ENCODE measurements at regions not wholly inside any gene's neighbourhood (a gene's known extent, or its start where the extent isn't known, plus 50 kb on each side); places are given as distances from the start of the nearest gene placed in this dataset.

DNA sequence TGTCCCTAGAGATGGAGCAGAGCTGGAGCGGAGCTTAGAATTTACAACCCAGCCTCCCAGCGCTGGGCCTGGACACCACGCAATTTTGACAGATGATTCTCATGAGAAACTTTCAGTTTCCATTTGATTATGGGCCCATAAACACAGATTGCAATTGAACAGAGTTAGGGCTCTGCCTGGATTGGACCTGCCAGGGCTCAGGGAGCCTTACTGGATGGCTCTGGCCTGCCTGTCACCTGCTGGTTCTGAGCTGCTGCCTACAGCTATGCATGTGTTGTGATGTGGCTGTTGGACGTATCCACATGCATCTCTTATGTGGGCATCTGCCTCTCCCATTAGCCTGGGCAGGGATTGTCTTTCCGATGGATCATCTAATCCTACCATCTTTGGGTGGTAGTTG is 73.4 kb upstream of the SDK2 start:
- no peaks in the 10 kb centered on the region for H3K9me3 Mint-ChIP-seq
- no peak for ATAC-seq
- H3K27ac Mint-ChIP-seq: no peak overlapping the region
- H3K4me1 Mint-ChIP-seq: peaks cover 35% of the 10 kb centered on the region
- H3K4me3 Mint-ChIP-seq: no peak overlapping the region
- H3K27me3 Mint-ChIP-seq: no peaks in the 10 kb centered on the region
- DNase-seq: no peak

DNA sequence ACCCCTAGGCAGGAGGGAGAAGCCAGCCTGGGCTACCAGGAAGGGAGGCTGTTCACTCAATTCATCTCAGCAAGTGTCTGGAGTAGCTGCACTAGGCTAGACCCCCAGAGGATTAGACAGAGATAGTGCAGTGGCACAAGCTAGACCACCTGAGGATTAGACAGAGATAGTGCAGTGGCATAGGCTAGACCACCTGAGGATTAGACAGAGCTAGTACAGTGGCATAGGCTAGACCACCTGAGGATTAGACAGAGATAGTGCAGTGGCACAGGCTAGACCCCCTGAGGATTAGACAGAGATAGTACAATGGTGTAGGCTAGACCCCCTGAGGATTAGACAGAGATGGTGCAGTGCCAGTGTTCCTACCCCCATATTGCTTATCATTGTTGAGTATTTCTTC is 74.1 kb upstream of the SDK2 start:
- Mint-ChIP-seq H3K4me1 (peaks cover 42% of the 10 kb centered on the region), H3K27ac (no peak overlapping the region), H3K9me3 (no peaks in the 10 kb centered on the region), H3K4me3 (no peak overlapping the region), H3K27me3 (no peaks in the 10 kb centered on the region)
- no peak for ATAC-seq
- DNase-seq: no peak

DNA sequence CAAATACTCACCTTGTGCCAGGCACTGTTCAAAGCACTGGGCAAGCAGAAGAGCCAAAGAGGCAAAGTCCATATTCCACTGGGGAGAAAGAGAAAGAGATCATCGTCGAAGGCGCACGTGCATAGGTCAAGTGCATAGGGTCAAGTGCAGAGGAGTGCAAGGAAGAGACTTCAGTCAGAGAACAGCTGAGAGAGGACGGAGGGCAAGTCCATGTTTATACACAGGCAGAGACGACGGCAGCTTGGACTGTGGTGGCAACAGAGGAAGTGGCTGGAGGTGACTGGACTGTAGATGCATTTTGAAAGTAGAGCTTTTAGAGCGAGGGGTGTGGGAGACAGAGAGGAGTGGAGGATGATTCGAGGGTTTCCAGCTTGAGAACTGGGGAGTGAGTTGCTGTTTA is 74.7 kb upstream of the SDK2 start:
- no peak for ATAC-seq
- H3K4me1 Mint-ChIP-seq: peaks cover 48% of the 10 kb centered on the region
- H3K27me3 Mint-ChIP-seq: no peaks in the 10 kb centered on the region
- H3K4me3 Mint-ChIP-seq: no peak overlapping the region
- H3K27ac Mint-ChIP-seq: no peak overlapping the region
- DNase-seq: no peak
- H3K9me3 Mint-ChIP-seq: no peaks in the 10 kb centered on the region

DNA sequence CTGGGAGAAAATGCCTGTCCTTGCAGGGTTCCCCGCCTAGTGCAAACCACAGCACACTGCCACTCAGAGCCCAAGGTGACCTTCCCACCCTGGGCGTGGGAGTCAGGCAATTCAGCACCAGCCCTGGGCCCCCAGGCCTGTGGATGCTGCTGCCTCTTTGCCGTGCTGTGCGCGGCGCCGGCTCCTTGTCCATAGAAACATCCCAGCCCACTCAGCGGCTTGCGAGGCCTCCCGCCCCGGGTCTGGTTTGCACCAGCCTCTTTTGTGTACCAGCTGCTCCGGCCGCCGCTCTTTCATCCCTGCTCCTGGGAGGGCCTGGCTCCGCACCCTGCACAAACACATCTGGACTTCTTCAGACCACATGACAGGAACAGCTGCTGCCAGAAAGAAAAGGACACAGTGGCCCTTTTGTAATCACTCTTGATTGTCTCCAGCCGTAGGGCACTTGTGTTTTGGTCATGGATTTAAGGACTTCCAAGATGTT is 75.4 kb upstream of the SDK2 start:
- Mint-ChIP-seq H3K27ac (peak overlapping the region in 1 of 2 donors; percentile 61), H3K4me3 (no peak overlapping the region), H3K27me3 (no peaks in the 10 kb centered on the region), H3K9me3 (no peaks in the 10 kb centered on the region), H3K4me1 (peaks cover 55% of the 10 kb centered on the region)
- DNase-seq: no peak
- ATAC-seq: no peak

DNA sequence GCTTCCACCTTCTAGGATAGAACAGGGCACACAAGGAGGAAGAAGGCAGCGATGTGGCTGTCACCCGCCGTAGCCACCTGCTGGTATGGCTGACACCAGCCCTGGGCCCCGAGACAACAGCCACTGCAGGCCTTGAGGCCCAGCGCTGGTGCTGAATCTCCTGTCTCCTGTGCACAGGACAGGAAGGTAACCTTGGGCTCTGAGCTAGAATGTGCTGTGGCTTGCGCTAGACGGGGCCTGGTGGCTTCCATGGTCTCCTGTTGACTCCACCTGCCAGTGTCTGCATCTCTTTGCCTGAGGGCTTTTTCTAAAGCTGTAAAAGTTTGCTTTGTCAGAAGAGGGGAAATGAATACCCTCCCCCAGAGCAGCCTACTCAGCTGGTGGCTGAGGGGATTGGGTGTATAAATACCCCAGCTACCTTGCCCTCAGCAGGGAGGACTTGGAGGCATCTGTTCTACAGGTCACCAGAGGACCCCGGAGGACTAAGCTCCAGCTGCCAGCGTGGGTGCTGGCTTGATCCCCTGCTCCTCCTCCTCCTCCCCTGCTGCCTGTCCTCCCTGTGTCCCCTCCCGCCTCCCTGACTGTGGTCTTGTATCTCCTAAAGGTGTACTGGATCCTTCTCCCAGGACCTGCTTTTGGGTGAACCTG is 76.1 kb upstream of the SDK2 start:
- Mint-ChIP-seq H3K27me3 (no peaks in the 10 kb centered on the region), H3K9me3 (no peaks in the 10 kb centered on the region), H3K4me1 (peaks cover 55% of the 10 kb centered on the region), H3K4me3 (no peak overlapping the region), H3K27ac (peak overlapping the region in 1 of 2 donors; percentile 48)
- no peak for ATAC-seq
- peak in 1 of 2 donors; percentile 22 for DNase-seq

DNA sequence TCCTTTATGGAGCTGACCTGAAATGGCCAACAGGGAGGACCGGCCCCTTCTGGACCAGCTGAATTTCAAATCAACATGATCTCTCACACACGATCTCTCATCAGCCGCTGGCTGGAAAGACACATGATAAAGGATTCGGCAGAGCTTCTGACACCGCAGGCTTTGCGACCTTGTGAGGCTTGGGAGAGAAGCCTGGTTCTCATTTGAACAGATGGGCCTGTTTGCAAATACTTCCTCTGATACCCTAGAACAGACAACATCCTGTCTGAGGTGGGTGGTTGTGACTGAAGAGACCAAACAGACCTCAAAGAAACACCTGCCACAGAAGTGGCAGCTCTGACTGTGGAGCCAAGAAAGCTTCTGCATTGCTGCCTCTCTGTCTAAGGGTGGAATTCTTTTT is 77.9 kb upstream of the SDK2 start:
- H3K9me3 Mint-ChIP-seq: no peaks in the 10 kb centered on the region
- H3K27me3 Mint-ChIP-seq: no peaks in the 10 kb centered on the region
- peaks cover 55% of the 10 kb centered on the region for H3K4me1 Mint-ChIP-seq
- no peak overlapping the region for H3K4me3 Mint-ChIP-seq
- H3K27ac Mint-ChIP-seq: peak overlapping the region; percentile 58 to 93
- peak; percentile 28 to 45 for DNase-seq
- ATAC-seq: peak; percentile 93

DNA sequence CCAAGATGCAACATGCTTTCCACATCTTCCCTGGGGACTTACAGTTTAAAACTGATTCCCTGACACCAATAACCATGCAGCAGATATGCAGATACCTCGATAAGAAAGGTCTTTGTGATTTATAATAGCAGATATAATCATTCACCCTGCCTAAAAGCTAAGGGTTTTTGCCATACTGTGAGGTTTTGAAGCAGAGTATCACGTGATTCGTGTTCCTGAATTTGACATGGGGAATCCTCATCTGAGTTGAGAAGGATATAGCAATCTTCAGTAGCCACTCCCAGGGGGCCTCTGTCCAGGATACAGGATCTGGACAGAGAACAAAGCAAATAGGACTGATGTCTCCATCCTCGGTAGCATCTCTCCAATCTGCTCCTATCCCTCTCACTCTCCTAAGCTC is 79.1 kb upstream of the SDK2 start:
- peaks cover 55% of the 10 kb centered on the region for H3K4me1 Mint-ChIP-seq
- no peaks in the 10 kb centered on the region for H3K9me3 Mint-ChIP-seq
- H3K4me3 Mint-ChIP-seq: no peak overlapping the region
- ATAC-seq (no peak), DNase-seq (no peak)
- peak overlapping the region in 1 of 2 donors; percentile 30 for H3K27ac Mint-ChIP-seq
- no peaks in the 10 kb centered on the region for H3K27me3 Mint-ChIP-seq

DNA sequence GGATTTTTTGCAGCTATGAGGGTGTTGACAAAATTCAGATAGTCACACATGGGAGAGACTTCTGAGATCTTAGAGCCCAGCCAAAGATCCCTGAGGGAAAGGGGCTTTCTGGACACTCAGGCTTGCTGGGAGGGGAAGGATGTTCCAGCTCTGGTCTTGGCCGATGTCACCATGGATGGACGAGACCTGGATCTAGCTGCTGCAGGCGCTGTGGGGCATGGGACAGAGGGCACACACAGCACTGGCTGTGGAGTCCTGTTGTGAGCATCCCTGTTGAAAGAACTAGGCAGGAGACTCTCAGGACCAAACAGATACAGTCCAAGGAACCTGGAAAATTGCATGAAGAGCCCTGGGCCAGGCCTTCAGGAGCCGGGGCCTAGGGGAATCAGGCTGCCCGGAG is 80.1 kb upstream of the SDK2 start:
- ATAC-seq (no peak), DNase-seq (no peak)
- Mint-ChIP-seq H3K27me3 (no peaks in the 10 kb centered on the region), H3K4me3 (no peak overlapping the region), H3K9me3 (peaks cover 0 to 4% of the 10 kb centered on the region in 2 donors), H3K27ac (no peak overlapping the region), H3K4me1 (peaks cover 53% of the 10 kb centered on the region)

DNA sequence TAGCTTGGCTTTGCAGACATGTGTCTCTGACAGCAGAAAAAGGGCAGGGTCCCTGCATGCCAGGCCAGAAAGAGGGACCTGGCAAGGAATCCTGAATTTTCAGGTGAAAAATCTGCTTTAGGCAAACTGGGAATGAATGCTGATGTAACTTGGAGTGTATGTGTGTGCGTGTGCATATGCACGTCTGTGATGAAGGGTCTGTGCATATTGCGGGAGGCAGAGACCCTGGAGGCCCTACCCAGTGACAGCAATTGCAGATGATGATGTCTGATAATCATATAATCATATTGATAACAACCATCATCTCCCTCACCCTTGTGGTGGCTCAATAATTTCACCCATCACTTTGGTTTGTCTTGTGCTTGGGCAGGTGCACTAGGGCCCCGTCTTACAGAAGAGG is 80.7 kb upstream of the SDK2 start:
- no peak overlapping the region for H3K27ac Mint-ChIP-seq
- peaks cover 0 to 7% of the 10 kb centered on the region in 2 donors for H3K9me3 Mint-ChIP-seq

DNA sequence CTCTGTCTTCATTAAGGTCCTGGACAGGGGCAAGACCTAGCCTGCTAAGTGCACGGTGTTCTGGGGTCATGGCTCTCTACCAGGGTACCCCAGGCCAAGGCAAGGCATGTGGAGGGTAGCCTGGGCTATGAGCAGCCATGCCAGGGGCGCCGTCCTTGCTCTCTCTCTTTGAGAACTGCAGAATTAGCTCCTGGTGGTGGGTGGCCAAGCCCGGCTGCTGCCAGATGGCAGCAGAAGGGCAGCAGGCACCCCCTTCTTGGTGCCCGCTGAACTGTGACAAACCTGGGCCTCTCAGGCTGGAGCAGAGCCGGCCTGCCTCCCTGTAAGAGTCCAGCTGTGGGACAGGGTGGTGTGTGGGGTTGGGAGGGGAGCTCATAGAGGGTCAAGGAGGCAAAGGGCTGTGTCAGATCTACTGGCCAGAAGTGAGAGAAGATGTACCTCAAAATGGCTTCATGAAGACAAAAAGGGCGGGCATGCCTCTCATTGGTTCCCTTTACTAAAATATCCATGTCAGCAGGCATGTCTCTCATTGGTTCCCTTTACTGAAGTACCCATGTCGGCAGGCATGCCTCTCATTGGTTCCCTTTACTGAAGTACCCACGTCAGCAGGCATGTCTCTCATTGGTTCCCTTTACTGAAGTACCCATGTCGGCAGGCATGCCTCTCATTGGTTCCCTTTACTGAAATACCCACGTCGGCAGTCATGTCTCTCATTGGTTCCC is 81.7 kb upstream of the SDK2 start:
- no peak for DNase-seq
- H3K9me3 Mint-ChIP-seq: peaks cover 2 to 16% of the 10 kb centered on the region in 2 donors
- ATAC-seq: no peak
- no peak overlapping the region for H3K27ac Mint-ChIP-seq
- H3K27me3 Mint-ChIP-seq: no peaks in the 10 kb centered on the region
- no peak overlapping the region for H3K4me3 Mint-ChIP-seq
- H3K4me1 Mint-ChIP-seq: peaks cover 39% of the 10 kb centered on the region

More for the DNA sequence above, 80.7 kb upstream of the SDK2 start:
- no peak for ATAC-seq
- Mint-ChIP-seq H3K4me1 (peaks cover 49% of the 10 kb centered on the region), H3K4me3 (no peak overlapping the region), H3K27me3 (no peaks in the 10 kb centered on the region)
- DNase-seq: no peak

DNA sequence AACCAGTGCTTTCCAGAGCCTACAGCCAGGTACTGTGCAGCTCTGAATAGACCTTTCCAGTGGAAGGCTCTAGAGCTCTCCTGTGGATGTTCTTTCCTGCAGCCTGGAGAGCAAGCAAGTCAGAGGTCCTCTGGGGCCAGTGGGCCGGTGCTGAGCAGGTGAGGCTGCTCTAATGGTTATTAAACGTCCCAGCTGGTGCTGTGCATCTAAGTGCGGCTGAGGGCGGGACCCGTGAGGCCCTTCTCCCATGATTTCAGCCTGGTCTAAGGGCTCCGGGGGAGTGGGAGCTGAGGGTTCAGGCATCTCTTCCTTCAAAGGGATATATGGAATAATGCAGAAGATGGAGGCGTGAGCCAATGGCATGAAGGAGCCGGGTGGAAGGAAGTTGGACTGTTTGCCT is 83.7 kb upstream of the SDK2 start:
- no peak for DNase-seq
- H3K4me1 Mint-ChIP-seq: peaks cover 23% of the 10 kb centered on the region
- no peak for ATAC-seq
- H3K27ac Mint-ChIP-seq: no peak overlapping the region
- no peaks in the 10 kb centered on the region for H3K27me3 Mint-ChIP-seq
- H3K9me3 Mint-ChIP-seq: peaks cover 9 to 24% of the 10 kb centered on the region in 2 donors
- H3K4me3 Mint-ChIP-seq: no peak overlapping the region

DNA sequence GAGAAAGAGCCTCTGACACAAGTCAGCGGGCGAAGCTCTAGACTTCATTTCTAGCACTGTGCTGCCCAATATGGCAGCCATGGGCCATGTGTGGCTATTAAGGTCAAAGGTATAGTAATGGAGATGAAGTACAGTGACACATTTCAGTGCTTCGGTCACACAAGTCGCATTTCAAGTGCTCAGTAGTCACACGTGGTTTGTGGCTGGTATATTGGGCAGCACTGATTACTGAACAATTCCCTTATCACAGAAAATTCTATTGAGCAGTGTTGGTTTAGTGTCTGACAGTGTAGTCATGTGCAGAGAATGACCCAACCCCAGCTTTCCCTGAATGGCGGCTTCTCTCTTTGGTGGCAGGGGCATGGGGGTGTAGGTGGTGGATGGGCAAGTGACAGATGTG is 84.9 kb upstream of the SDK2 start:
- Mint-ChIP-seq H3K9me3 (peaks cover 9 to 24% of the 10 kb centered on the region in 2 donors), H3K4me1 (peaks cover 11% of the 10 kb centered on the region), H3K27me3 (no peaks in the 10 kb centered on the region), H3K4me3 (no peak overlapping the region), H3K27ac (peak overlapping the region in 1 of 2 donors; percentile 78)
- DNase-seq (no peak), ATAC-seq (peak; percentile 74)

DNA sequence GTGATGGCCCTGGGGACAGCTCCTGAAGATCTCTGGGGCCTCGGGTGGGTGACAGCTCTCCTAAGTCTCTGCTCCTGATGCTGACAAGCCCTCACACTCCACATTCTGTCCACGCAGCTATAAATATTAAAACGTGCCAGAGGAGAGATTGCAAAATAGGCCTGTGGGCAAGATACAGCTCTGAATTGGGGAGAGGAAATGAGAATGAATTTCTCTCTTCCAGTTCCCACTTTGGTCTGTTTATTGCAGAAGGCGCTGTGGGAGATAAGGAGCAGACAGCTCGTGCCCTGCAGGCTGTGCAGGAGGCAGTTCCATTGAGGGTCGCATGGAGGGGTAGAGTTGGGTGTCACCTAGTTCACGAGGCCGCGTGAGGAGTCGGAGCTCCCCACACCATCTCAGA is 87.5 kb upstream of the SDK2 start:
- Mint-ChIP-seq H3K4me3 (no peak overlapping the region), H3K27me3 (no peaks in the 10 kb centered on the region), H3K9me3 (peaks cover 9 to 24% of the 10 kb centered on the region in 2 donors), H3K27ac (no peak overlapping the region), H3K4me1 (peaks cover 6% of the 10 kb centered on the region)
- DNase-seq (no peak), ATAC-seq (no peak)

DNA sequence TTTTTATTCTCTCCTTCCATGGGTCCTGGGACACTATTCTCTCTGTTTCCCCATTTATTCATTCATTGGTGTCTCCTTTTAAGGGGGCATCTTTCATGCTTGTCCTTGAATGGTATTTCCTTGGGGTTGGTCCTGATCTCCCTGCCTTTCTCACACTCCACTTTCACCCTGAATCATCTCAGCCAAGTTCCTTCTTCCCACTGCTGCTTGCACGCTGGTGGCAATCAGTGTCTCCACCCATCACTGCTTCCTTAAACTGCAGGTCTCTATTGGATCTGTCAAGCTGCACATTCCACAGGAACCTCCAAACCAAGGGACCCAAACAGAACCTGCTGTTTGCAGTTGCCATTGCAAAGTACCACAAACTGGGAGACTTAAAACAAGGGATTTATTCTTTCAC is 89.3 kb upstream of the SDK2 start:
- DNase-seq (no peak), ATAC-seq (no peak)
- H3K4me3 Mint-ChIP-seq: no peak overlapping the region
- no peak overlapping the region for H3K27ac Mint-ChIP-seq
- no peaks in the 10 kb centered on the region for H3K27me3 Mint-ChIP-seq
- H3K4me1 Mint-ChIP-seq: peaks cover 6% of the 10 kb centered on the region
- H3K9me3 Mint-ChIP-seq: peaks cover 9 to 24% of the 10 kb centered on the region in 2 donors

DNA sequence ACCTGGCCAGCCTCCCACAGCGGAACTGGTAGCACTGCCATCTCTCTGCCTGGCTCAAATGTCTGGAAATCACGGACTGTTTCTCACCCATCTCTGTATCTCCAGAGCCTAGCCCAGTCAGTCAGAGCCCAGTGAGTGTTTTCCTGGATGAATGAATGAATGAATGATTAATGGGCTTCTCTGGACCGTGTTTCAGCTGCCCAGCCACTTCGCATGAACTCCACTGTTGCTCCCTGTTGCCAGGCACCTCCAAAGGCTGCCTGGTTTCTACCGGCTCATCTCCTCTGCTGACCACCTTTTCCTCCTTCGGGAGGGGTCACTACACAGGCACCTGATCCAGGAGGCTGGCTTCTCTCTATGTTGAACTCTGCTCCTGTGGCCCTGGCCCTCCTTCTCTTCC is 91.0 kb upstream of the SDK2 start:
- no peak overlapping the region for H3K4me3 Mint-ChIP-seq

DNA sequence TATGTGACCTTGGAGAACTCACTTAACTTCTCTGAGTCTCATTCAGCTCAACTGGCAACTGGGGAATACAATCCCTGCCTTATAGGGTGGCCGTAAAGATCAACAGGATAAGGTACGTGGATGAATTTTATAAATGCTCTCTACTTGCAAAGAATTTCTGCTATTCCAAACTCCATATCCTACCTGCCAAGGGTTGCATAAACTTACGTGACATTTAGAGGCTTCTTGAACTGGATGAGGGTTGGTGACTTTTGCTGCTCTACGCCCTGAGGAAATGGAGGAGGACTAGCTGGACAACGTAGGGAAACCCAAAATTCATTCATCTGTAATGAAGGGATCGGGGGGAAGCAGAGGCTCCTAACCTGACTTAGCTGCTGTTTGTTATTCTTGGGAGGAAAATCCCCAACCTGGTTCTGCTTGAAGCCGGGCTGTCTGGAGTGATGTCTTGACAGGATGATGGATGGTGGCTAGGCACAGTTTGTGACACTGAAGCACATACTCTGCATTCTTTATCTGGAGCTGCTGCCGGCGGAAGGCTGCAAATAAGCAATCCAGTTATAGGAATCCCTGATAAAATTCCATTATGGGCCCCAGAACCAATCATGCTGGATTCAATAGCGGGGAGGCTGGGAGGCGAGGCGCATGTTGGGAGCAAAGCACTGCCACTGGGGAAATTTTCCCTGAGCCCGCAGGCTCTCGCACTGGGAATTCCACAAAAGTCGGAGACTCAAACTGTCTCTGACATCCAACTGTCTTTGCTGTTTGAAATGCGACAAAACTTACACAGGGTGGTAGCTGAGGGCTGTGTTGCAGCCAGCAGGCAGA is 94.7 kb upstream of the SDK2 start:
- Mint-ChIP-seq H3K4me3 (no peak overlapping the region), H3K27me3 (no peaks in the 10 kb centered on the region), H3K27ac (no peak overlapping the region), H3K9me3 (no peaks in the 10 kb centered on the region), H3K4me1 (peaks cover 14% of the 10 kb centered on the region)
- DNase-seq (no peak), ATAC-seq (no peak)

More for the DNA sequence above, 91.0 kb upstream of the SDK2 start:
- ATAC-seq (no peak), DNase-seq (no peak)
- Mint-ChIP-seq H3K27ac (no peak overlapping the region), H3K27me3 (no peaks in the 10 kb centered on the region), H3K9me3 (peaks cover 9 to 15% of the 10 kb centered on the region in 2 donors), H3K4me1 (peaks cover 5% of the 10 kb centered on the region)
